ENCODE measurements at regions not wholly inside any gene's neighbourhood (a gene's known extent, or its start where the extent isn't known, plus 50 kb on each side); places are given as distances from the start of the nearest gene placed in this dataset.

- no peak for DNase-seq (ENCODE audit: low read depth)
- H3K4me3 ChIP-seq (ENCODE audit: low read length): no peak overlapping the region
- no peak for TF ChIP-seq CTCF (IDR thresholded peaks at IDR 0.05; ENCODE audit: insufficient read depth, low read depth, low read length, missing control alignments)
These were observed 79.0 kb upstream of the SLC7A1 start for GRCh38 chr13:29674532-29674931.

GRCh38 chr13:29664591-29664990, 69.1 kb upstream of the SLC7A1 start:
- TF ChIP-seq CTCF (IDR thresholded peaks at IDR 0.05; ENCODE audit: insufficient read depth, low read depth, low read length, missing control alignments): no peak
- no peak for DNase-seq (ENCODE audit: low read depth)
- H3K4me3 ChIP-seq (ENCODE audit: low read length): no peak overlapping the region

GRCh38 chr13:29654843-29655547, 59.5 kb upstream of the SLC7A1 start:
- DNase-seq (ENCODE audit: low read depth): peak; percentile 24
- TF ChIP-seq CTCF (IDR thresholded peaks at IDR 0.05; ENCODE audit: insufficient read depth, low read depth, low read length, missing control alignments): no peak
- H3K4me3 ChIP-seq (ENCODE audit: low read length): no peak overlapping the region

GRCh38 chr13:29654384-29654783, 58.9 kb upstream of the SLC7A1 start:
- no peak for TF ChIP-seq CTCF (IDR thresholded peaks at IDR 0.05; ENCODE audit: insufficient read depth, low read depth, low read length, missing control alignments)
- no peak overlapping the region for H3K4me3 ChIP-seq (ENCODE audit: low read length)
- DNase-seq (ENCODE audit: low read depth): no peak

GRCh38 chr13:29648760-29649159, 53.3 kb upstream of the SLC7A1 start:
- no peak for TF ChIP-seq CTCF (IDR thresholded peaks at IDR 0.05; ENCODE audit: insufficient read depth, low read depth, low read length, missing control alignments)
- no peak for DNase-seq (ENCODE audit: low read depth)
- H3K4me3 ChIP-seq (ENCODE audit: low read length): no peak overlapping the region

All from epithelial cell of esophagus (primary cell).